KG1 (cell line): ENCODE measurements at regions not wholly inside any gene's neighbourhood (a gene's known extent, or its start where the extent isn't known, plus 50 kb on each side); places are given as distances from the start of the nearest gene placed in this dataset.

ENCODE experiments used
- DNase-seq: peaks from one replicate; lab custom pipeline; 2025; lab: John Stamatoyannopoulos, UW

DNA sequence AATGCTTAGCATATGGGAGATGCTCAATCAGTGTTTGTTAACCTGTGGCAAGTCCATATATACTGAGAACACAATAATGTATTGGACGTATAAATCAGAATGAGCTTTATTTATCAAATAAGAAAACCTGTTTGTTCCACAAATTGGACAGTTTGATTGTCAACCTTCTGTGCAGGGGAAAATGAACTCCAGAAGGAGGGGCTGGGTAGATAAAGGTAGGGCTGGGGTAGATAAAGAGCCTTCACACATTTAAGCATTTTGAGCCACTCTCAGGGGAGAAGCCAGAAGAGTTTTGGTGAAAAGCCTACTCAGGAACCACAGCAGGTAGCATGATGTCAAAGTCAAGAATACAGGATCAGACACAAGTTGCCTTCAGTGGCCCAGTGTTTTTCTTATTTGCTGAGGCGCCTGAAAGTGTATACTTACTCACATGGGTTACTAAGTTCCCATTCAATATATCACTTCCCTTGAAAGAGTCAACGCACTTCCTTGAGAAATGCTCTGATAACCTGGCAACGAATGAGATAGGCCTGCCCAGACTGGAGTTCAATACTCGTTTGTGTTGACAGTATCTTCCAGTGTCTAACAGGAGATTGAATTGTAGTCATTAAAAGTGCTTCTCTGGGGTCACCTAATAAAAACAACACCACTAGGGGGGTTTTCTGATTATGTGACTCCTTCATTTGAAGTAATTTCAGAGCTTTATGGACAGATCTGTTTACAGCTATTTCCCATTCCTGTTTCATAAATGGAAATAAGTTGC lies 263.9 kb upstream of the CITED2 start:
- DNase-seq = no peak

GRCh38 chr6:139637766-139638165 lies 263.3 kb upstream of the CITED2 start:
- DNase-seq = no peak

DNA sequence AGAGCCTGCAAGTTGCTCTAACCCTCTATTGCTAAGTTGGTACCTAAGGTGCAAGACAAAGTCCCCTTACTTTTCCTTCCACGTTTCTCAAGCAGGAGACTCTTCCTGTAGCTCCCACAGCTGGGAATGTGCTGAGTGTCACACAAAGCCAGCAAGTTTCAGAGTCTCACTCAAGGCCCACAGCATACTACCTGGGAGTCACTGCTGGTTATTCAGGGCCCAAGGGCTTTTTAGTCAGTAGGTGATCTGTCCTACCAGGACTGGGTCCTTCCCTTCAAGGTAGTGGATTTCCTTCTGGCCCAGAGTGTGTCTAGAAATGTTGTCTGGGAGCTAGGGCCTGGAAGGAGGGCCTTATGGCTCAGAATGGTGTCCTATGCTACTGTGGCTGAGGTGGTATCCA lies 261.9 kb upstream of the CITED2 start:
- no peak for DNase-seq

GRCh38 chr6:139635401-139636130 lies 261.1 kb upstream of the CITED2 start:
- DNase-seq = no peak

DNA sequence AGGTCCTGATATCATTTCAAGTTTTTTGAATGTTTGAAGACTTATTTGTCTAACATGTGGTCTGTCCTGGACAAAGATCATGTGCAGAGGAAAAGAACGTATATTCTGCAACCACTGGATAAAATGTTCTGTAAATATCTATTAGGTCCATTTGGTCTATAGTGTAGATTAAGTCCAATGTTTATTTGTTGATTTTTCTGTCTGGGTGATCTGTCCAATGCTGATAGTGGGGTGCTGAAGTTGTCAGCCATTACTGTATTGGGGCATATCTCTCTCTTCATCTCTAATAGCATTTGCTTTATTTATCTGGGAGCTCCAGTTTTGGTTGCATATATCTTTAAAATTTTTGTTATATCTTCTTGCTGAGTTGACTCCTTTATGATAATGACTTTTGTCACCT lies 258.4 kb upstream of the CITED2 start:
- DNase-seq = no peak

DNA sequence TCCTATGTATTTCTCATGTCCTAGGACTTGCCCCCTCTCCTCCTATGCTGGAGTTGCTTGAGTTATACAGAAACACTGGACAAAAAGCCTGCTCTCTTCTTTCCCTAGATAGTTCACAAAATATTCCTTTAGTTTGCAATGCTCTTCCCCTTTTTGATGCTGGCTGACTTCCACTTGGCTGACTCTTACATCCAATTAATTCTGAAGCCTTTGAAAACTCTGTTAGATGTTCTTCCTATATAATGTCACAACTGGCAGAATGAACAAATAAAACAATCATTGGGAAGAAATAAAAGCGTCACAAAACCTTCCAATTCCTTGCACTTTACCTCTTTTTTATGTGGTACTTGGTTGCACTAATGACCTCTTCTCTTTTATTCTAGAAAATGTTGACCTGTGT lies 253.8 kb upstream of the CITED2 start:
- no peak for DNase-seq

DNA sequence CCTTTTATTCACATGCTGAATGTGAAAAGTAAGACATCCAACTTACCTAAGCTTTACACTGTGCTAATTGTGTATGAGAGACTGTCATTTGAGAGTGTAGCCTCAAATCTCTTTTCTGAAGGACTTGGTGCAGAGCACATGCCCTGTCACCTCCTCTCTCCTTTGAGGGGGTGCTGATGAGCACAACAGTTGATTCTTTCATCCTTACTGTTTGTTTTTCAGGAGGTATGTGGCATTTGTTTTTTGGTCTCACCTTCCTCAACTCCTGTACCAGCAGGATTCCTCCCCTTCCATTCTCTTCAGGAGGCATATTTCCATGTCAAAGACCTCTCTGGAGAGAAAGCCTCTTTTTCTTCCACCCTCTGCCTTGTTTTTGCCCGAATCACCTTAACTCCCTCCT lies 252.6 kb upstream of the CITED2 start:
- no peak for DNase-seq

GRCh38 chr6:139625998-139626975 lies 251.8 kb upstream of the CITED2 start:
- peak; percentile 73 for DNase-seq

- peak; percentile 36 for DNase-seq
These were observed 250.9 kb upstream of the CITED2 start for GRCh38 chr6:139625081-139625939.

GRCh38 chr6:139623372-139623771 lies 248.9 kb upstream of the CITED2 start:
- no peak for DNase-seq

DNA sequence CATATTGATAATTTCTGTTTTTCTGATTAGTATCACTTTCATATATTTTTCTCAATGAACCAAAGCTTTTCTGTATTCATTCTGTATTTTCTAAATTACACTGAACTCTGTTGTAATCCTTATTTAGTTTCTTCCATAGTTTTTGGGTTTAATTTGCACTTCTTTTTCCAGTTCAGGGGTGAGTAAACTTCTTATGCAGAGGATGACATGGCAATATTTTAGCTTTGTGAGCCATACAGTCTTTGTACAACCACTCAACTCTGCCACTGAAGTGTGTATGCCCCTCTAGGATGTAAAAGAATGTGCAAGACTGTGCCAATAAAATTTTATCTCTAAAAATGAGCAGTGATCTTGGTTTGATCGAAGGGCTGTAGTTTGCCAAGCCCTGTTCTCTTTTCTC lies 239.0 kb upstream of the CITED2 start:
- no peak for DNase-seq

- DNase-seq = no peak
These were observed 237.7 kb upstream of the CITED2 start for GRCh38 chr6:139612135-139612465.

DNA sequence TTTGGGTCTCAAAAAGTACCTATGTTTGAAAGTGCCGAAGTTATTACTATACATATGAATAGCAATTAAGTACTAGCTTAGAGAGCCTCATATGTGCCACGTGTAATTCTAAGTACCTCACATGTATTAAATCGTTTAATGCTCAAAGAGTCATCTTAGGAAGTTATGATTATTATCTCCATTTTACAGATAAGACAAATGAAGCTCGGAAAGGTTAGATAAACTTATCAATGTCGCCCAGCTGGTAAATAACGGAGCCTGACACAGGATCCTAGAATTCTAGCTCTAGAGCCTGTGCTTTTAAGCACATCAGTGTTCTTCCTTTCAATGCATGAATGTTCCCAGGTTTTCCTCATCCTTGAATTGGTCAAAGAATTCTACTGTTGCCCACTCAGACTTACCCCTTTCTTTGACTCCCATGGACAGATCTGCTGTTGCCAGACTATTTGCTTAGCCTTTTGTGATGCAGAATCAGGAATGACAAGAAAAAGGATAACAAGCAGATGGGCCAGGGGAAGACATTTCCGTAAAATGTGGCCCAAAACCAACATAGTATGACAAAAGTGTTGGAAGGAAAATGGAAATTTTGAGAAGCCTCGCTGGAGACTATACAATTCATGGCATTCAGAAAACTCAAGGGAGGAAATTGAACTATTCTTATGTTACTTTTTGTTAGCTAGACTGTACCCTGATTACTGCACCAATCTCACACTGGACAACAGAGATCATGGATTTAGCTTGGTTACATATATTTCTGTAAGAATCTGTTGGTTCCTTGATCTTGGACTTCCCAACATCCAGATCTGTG lies 237.1 kb upstream of the CITED2 start:
- no peak for DNase-seq

DNA sequence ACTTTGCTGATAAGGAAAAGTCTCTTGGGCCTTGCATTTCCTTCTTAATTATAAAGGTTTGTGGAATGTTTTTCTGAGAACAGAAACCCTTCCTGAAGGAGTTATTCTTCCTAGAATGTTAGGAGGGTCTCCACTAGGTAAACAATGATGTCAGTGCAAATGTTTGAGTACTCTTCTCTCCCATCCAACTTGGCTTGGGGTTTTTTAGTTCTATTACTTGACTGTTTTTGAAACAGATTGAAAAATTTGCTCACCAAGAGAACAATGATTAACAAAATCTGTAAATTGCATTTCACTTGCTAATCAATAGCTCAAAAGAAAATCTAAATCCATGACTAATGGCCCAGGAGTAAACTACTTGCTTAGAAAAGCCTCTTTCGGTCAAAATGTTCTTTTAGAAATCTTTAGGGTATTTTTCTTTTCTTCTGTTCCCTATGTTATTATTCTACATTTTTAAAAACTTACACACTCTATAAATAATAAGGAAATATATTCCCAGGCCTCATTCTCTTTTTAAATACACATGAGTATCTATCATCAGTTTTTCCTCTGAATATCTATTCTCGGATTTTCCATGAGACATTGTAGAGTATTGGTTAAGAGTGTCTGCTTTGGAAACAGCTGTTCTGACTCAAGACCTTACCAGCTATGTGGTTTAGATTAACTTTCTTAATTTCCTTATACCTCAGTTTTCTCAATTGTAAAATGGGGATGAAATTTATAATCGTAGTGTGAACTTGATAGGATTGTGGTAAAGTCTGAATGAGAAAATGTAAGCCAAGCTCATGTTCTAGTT lies 234.2 kb upstream of the CITED2 start:
- no peak for DNase-seq

- no peak for DNase-seq
These were observed 230.9 kb upstream of the CITED2 start for GRCh38 chr6:139605350-139605749.

DNA sequence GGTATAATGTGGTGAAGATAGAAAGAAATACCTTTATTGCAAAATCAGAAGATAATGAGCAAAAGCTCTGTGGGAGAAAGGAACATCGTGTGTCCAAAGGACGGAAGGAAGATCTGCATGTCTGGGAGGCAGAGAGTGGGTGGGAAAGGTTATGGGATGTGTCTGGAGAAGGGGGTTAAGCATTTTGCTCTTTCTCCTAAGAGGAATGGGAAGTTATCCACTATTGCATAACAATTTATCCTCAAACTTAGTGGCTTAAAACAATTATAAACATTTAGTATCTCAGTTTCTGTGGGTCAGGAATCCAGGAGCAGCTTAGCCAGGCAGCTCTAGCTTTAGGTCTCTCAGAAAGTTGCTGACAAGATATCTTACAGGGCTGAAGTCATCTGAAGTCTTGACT lies 229.1 kb upstream of the CITED2 start:
- DNase-seq = no peak

DNA sequence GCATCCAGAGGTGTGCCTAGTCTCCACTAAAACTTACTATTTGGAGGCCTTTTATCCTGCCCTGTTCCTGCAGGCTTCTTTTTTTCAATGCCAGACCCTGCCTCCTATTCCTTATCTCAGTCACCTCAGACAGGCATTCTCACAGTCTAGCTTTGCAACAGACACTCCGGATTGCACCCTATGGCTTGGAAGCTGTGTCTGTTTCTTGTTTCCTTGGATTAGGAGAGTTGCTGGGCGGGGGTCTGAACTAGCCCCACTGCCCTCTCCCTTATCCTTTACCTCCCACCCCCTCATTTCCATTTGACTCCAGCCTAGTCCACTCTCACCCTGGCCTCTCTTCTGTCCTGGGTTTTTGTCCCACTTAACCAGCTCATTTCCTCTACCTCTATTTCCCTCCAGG lies 228.1 kb upstream of the CITED2 start:
- DNase-seq = no peak

- DNase-seq = no peak
These were observed 226.5 kb upstream of the CITED2 start for GRCh38 chr6:139600919-139601475.

DNA sequence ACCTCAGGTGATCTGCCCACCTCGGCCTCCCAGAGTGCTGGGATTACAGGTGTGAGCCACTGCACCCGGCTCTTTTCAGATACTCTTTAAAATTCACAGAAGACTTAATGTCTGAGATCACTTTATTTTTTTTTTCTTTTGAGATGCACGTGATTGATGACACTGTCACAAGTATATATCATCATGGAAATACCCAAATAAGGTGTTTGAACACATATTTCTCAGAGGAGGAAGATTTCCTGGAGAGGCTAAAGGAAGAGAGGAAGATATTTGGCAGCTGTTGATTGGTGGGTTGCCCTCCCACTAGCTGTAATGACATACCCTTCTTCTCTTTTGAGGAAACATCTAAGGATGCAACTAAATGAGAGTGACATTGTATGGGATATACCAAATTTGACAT lies 225.9 kb upstream of the CITED2 start:
- DNase-seq = no peak
